Spinal cord (tissue), 9 donors: ENCODE measurements at regions not wholly inside any gene's neighbourhood (a gene's known extent, or its start where the extent isn't known, plus 50 kb on each side); places are given as distances from the start of the nearest gene placed in this dataset.
"Not testable (repeated sequence)": the region's sequence is repeated elsewhere in the genome, so short reads cannot be mapped to it uniquely, and the experiment has no call there.

ENCODE experiments used
- DNase-seq, 6 donors: peaks; one replicate each; pipeline versions ENCODE4 v3.0.0 to v3.0.0-alpha.2; 2013 to 2015; ENCODE audit warnings: low spot score in 6 of 6, low read depth in 4 of 6
- H3K27ac ChIP-seq: one replicate; pipeline ENCODE4 v1.5.1; 2013; ENCODE audit warnings: low read depth, low read length, control low read depth
- H3K27me3 ChIP-seq: one replicate; pipeline ENCODE4 v1.6.1; 2013; ENCODE audit warnings: low read length; ENCODE audit not compliant: control insufficient read depth, insufficient read depth
- H3K36me3 ChIP-seq: one replicate; pipeline ENCODE4 v1.6.1; 2013; ENCODE audit warnings: low read length; ENCODE audit not compliant: control insufficient read depth, insufficient read depth
- H3K4me1 ChIP-seq: one replicate; pipeline ENCODE4 v1.6.1; 2013; ENCODE audit warnings: low read length; ENCODE audit not compliant: control insufficient read depth, insufficient read depth
- H3K4me3 ChIP-seq: one replicate; pipeline ENCODE4 v1.5.1; 2013; ENCODE audit warnings: low read depth, low read length, control low read depth
- H3K9me3 ChIP-seq: one replicate; pipeline ENCODE4 v1.6.1; 2013; ENCODE audit warnings: low read length; ENCODE audit not compliant: control insufficient read depth, insufficient read depth
- WGBS: methylation state at CpG from one replicate; pipeline ENCODE4 v1.1.5; 2013; ENCODE audit warnings: missing lambda C conversion rate; ENCODE audit not compliant: insufficient coverage; 5-methylcytosine and 5-hydroxymethylcytosine counted together
- donor health status: healthy.

DNA sequence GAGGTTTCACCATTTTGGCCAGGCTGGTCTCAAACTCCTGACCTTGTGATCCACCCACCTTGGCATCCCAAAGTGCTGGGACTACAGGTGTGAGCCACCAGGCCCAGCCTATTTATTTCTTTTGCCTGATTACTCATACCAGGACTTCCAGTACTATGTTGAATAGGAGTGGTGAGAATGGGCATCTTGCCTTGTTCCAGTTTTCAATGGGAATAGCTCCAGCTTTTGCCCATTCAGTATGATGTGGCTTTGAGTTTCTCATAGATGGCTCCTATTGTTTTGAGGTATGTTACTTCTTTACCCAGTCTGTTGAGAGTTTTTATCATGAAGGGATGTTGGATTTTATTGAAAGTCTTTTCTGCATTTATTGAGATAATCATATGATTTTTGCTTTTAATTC is 924.5 kb downstream of the DTWD2 start:
- not testable (repeated sequence) for H3K27ac ChIP-seq, H3K36me3 ChIP-seq, H3K27me3 ChIP-seq, H3K4me3 ChIP-seq, H3K4me1 ChIP-seq, H3K9me3 ChIP-seq, DNase-seq

DNA sequence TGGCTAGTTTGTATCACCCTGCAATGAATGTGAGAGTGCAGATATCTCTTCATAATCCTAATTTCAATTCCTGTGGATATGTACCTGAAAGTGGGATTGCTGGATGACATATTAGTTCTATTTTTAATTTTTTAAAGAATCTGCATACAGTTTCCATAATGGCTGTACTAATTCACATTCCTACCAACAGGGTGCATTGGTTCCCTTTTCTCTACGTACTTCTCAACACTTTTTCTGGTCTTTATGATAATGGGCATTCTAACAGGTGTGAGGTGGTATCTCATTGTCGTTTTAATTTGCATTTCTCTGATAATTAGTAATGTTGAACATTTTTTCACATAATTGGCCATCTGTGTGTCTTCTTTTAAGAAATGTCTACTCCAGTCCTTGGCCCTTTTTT is 927.5 kb downstream of the DTWD2 start:
- no CpG with 5 or more reads among the region's 2 CpGs for WGBS
- Histone ChIP-seq H3K27me3 (no peaks in the 10 kb centered on the region), H3K9me3 (no peaks in the 10 kb centered on the region)

DNA sequence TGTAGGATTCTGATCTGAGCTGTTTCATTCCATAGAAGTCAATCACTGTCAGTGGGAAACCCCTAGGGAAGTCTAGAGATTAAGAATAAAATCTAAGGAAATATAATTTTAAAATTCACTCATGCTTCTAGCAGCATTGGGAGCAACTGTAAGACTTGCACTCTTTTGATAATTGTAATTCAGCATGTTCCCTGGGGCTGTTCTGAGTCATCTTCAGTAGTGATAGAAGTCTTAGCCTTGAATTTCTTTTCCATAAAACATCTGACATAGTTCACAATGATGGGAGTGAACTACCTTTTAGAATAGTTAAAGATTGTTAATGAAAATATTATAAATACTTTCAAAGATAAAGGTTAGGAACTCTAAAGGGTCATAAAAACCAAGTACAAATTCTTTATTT is 935.8 kb downstream of the DTWD2 start:
- Histone ChIP-seq H3K4me1 (no peaks in the 10 kb centered on the region), H3K27ac (no peak overlapping the region), H3K4me3 (no peak overlapping the region), H3K36me3 (no peaks in the 10 kb centered on the region), H3K27me3 (no peaks in the 10 kb centered on the region), H3K9me3 (peaks cover 14% of the 10 kb centered on the region)
- no peak for DNase-seq

More for the DNA sequence above, 927.5 kb downstream of the DTWD2 start:
- Histone ChIP-seq H3K4me3 (no peak overlapping the region), H3K4me1 (no peaks in the 10 kb centered on the region), H3K36me3 (no peaks in the 10 kb centered on the region), H3K27ac (no peak overlapping the region)
- no peak for DNase-seq

DNA sequence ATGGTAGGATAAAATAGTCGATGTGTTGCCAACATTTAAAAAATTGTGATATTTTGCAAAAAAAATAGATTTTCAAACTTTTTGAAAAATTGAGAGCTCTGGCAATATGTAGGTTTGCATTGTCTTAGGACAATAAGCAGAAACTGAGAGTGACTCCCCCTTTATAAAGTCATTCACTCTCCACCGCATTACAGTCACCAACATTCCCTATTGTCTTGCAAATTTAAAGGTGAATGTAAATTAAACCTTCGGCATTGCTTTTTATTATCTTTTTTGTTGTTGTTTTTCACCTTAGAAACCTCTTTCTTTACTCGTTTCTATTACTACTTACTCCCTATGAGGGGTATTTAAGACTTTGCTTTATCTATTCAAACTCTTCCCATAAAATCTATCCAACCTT is 944.2 kb downstream of the DTWD2 start:
- no CpG with 5 or more reads among the region's 4 CpGs for WGBS

DNA sequence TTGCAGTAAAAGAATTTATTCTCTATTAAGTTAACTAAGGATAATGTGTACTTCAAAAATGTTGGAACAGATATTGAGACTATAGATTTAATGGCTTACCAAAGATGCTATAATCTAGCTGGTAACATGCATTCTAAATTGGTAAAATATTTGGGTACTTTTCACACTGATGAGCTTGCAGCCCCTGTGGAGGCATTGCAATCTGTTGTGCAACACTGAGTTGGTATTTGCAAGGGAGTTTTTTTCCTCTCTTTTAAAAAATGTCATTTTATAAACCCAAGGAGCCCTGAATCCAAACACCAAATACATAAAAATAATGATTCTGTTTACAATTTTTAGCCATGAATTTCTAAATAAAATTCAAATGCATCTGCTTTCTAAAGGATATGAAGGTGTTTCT is 944.8 kb downstream of the DTWD2 start:
- DNase-seq, result peak in 1 of 6 donors; percentile 28
- H3K4me3 ChIP-seq, result no peak overlapping the region
- H3K4me1 ChIP-seq, result no peaks in the 10 kb centered on the region
- H3K9me3 ChIP-seq, result no peaks in the 10 kb centered on the region
- no peaks in the 10 kb centered on the region for H3K27me3 ChIP-seq
- no peak overlapping the region for H3K27ac ChIP-seq
- H3K36me3 ChIP-seq, result no peaks in the 10 kb centered on the region

More for the DNA sequence above, 944.2 kb downstream of the DTWD2 start:
- DNase-seq, result no peak
- Histone ChIP-seq H3K27me3 (no peaks in the 10 kb centered on the region), H3K9me3 (no peaks in the 10 kb centered on the region), H3K36me3 (no peaks in the 10 kb centered on the region), H3K4me1 (no peaks in the 10 kb centered on the region), H3K27ac (no peak overlapping the region), H3K4me3 (no peak overlapping the region)

DNA sequence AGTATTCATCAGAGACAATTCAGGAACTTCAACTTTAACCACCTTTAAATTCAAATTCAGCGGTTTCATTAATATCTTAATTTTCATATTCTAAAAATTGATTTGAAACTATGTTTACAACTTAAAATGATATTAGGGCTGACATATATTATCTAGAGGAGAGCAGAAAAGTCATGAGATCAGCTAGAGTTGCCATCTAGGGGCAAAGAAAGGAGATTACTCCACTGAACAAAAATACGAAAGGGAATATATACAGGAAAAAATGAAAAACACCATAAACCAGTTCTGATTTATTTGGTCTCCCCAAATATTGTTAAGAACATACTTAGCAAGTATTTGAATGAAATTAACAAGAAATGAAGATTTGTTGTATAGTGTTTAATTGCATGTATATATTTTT is 946.3 kb downstream of the DTWD2 start:
- WGBS, result no CpG with 5 or more reads among the region's 2 CpGs
- Histone ChIP-seq H3K27me3 (no peaks in the 10 kb centered on the region), H3K4me3 (no peak overlapping the region), H3K9me3 (no peaks in the 10 kb centered on the region), H3K4me1 (no peaks in the 10 kb centered on the region), H3K27ac (no peak overlapping the region), H3K36me3 (no peaks in the 10 kb centered on the region)
- peak in 2 of 6 donors; percentile 7 to 41 for DNase-seq

DNA sequence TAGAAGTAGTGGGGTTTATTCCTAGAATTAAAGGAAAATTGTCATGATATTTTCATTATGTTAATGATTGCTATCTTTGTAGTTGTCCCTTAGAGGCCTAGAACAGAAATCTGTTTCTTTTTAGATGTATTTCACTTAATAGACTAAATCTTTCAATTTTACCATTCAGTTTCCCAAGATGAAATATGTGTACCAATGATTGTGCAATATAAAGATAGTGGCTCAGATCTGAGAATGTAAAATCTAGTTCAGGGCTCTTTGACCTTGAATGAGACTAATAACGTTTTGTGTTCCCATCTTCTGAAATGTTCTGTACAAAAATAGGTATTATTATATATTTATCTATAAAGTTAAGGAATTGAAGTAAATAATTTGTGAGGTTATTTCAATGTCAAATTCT is 947.9 kb downstream of the DTWD2 start:
- no peaks in the 10 kb centered on the region for H3K36me3 ChIP-seq
- WGBS, result no CpG with 5 or more reads among the region's 1 CpG
- H3K4me1 ChIP-seq, result no peaks in the 10 kb centered on the region
- H3K4me3 ChIP-seq, result no peak overlapping the region
- H3K27ac ChIP-seq, result no peak overlapping the region
- H3K9me3 ChIP-seq, result no peaks in the 10 kb centered on the region
- H3K27me3 ChIP-seq, result no peaks in the 10 kb centered on the region
- DNase-seq, result no peak

DNA sequence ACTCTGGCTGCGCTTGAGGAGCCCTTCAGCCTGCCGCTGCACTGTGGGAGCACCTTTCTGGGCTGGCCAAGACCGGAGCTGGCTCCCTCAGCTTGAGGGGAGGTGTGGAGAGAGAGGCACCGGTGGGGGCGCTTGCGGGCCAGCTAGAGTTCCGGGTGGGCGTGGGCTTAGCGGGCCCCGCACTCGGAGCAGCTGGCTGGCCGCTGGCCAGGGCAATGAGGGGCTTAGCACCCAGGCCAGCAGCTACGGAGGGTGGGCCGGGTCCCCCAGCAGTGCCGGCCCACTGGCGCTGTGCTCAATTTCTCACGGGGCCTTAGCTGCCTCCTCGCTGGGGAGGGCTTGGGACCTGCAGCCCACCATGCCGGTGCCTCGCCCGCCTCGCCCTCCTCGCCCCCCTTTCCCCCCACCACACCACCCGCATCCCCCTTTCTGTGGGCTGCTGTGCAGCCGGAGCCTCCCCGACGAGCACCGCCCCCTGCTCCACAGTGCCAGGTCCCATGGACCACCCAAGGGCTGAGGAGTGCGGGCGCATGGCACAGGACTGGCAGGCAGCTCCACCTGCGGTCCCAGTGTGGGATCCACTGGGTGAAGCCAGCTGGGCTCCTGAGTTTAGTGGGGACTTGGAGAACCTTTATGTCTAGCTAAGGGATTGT is 954.5 kb downstream of the DTWD2 start:
- H3K27ac ChIP-seq, result no peak overlapping the region
- H3K4me1 ChIP-seq, result no peaks in the 10 kb centered on the region
- no peaks in the 10 kb centered on the region for H3K27me3 ChIP-seq
- DNase-seq, result no peak
- WGBS, result 93% methylated on average over 25 of the region's 31 CpGs
- no peaks in the 10 kb centered on the region for H3K36me3 ChIP-seq
- H3K9me3 ChIP-seq, result peaks cover 5% of the 10 kb centered on the region
- H3K4me3 ChIP-seq, result no peak overlapping the region

DNA sequence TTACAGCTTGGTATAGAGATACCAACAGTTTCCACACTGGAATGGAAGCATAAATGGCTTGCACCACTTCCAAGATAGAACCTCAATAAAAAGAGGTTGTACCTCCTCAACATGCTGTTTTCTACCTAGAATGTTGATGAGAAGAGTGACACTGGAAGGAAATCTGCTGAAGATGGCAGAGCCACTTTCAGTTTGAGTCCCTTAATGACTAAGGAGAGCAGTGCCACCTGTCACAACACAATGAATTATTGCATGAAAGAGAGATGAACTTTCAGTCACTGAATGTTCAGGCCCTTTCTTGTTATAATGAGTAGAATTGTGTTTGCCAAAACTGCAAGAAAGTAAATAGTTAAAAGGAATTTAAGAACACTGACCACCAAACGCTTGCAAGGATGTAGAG is 958.5 kb downstream of the DTWD2 start:
- no peaks in the 10 kb centered on the region for H3K36me3 ChIP-seq
- no peaks in the 10 kb centered on the region for H3K4me1 ChIP-seq
- H3K4me3 ChIP-seq, result no peak overlapping the region
- WGBS, result no CpG with 5 or more reads among the region's 1 CpG
- no peak overlapping the region for H3K27ac ChIP-seq
- no peaks in the 10 kb centered on the region for H3K27me3 ChIP-seq
- no peak for DNase-seq
- H3K9me3 ChIP-seq, result peaks cover 5% of the 10 kb centered on the region

DNA sequence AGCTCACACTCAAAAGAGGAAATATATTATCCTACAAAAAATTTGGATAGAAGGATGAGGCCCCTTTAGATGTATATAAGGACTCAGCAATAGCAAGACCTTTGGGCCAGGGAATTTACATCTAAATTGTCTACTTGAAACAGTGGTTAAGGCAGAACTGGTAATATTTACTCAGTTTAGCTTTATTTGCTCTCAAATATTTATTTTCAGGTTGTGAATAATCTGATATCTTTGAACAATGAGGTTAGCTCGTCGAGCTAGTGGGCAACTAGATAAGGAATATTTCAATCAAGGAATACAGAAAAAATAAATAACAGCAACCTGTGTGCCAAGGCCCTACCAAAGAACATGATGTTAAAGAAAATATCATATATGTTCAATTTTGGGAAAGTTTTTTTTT is 966.3 kb downstream of the DTWD2 start:
- Histone ChIP-seq H3K27ac (no peak overlapping the region), H3K27me3 (no peaks in the 10 kb centered on the region), H3K4me3 (no peak overlapping the region), H3K9me3 (no peaks in the 10 kb centered on the region), H3K4me1 (no peaks in the 10 kb centered on the region), H3K36me3 (no peaks in the 10 kb centered on the region)
- WGBS, result no CpG with 5 or more reads among the region's 2 CpGs
- DNase-seq, result no peak
